ENCODE measurements at regions not wholly inside any gene's neighbourhood (a gene's known extent, or its start where the extent isn't known, plus 50 kb on each side); places are given as distances from the start of the nearest gene placed in this dataset.

GRCh38 chr7:130946114-130946513, 212.1 kb upstream of the KLF14 start:
- no peak overlapping the region for H3K4me3 ChIP-seq (ENCODE audit: low read length)
- H3K9ac ChIP-seq (ENCODE audit: low read length): no peak overlapping the region
- H3K27ac ChIP-seq (ENCODE audit: low read depth, low read length): no peak overlapping the region
- peaks cover 6% of the 10 kb centered on the region for H3K36me3 ChIP-seq (ENCODE audit: control insufficient read depth, insufficient read depth, low read length)
- peaks cover 6% of the 10 kb centered on the region for H3K4me1 ChIP-seq (ENCODE audit: control insufficient read depth, insufficient read depth, low read length)
- no peaks in the 10 kb centered on the region for H3K27me3 ChIP-seq (ENCODE audit: control insufficient read depth, insufficient read depth, low read length)

GRCh38 chr7:130947792-130948580, 214.0 kb upstream of the KLF14 start:
- Histone ChIP-seq H3K36me3 (ENCODE audit: control insufficient read depth, insufficient read depth, low read length) (peaks cover 7% of the 10 kb centered on the region), H3K27ac (ENCODE audit: low read depth, low read length) (no peak overlapping the region), H3K4me3 (ENCODE audit: low read length) (no peak overlapping the region), H3K4me1 (ENCODE audit: control insufficient read depth, insufficient read depth, low read length) (peaks cover 6% of the 10 kb centered on the region), H3K27me3 (ENCODE audit: control insufficient read depth, insufficient read depth, low read length) (no peaks in the 10 kb centered on the region), H3K9ac (ENCODE audit: low read length) (no peak overlapping the region)

- Histone ChIP-seq H3K27ac (ENCODE audit: low read depth, low read length) (no peak overlapping the region), H3K27me3 (ENCODE audit: control insufficient read depth, insufficient read depth, low read length) (no peaks in the 10 kb centered on the region), H3K4me1 (ENCODE audit: control insufficient read depth, insufficient read depth, low read length) (peaks cover 6% of the 10 kb centered on the region)
Measured at GRCh38 chr7:130948822-130949221, 214.8 kb upstream of the KLF14 start.

GRCh38 chr7:130949550-130949949, 215.5 kb upstream of the KLF14 start:
- no peak overlapping the region for H3K9ac ChIP-seq (ENCODE audit: low read length)
- H3K4me1 ChIP-seq (ENCODE audit: control insufficient read depth, insufficient read depth, low read length): no peaks in the 10 kb centered on the region
- H3K4me3 ChIP-seq (ENCODE audit: low read length): no peak overlapping the region
- H3K36me3 ChIP-seq (ENCODE audit: control insufficient read depth, insufficient read depth, low read length): peaks cover 7% of the 10 kb centered on the region
- H3K27ac ChIP-seq (ENCODE audit: low read depth, low read length): no peak overlapping the region
- no peaks in the 10 kb centered on the region for H3K27me3 ChIP-seq (ENCODE audit: control insufficient read depth, insufficient read depth, low read length)

More at GRCh38 chr7:130948822-130949221, 214.8 kb upstream of the KLF14 start:
- H3K9ac ChIP-seq (ENCODE audit: low read length): no peak overlapping the region
- peaks cover 7% of the 10 kb centered on the region for H3K36me3 ChIP-seq (ENCODE audit: control insufficient read depth, insufficient read depth, low read length)
- H3K4me3 ChIP-seq (ENCODE audit: low read length): no peak overlapping the region

- Histone ChIP-seq H3K27ac (ENCODE audit: low read depth, low read length) (no peak overlapping the region), H3K36me3 (ENCODE audit: control insufficient read depth, insufficient read depth, low read length) (peaks cover 7% of the 10 kb centered on the region), H3K27me3 (ENCODE audit: control insufficient read depth, insufficient read depth, low read length) (no peaks in the 10 kb centered on the region), H3K9ac (ENCODE audit: low read length) (no peak overlapping the region), H3K4me1 (ENCODE audit: control insufficient read depth, insufficient read depth, low read length) (no peaks in the 10 kb centered on the region), H3K4me3 (ENCODE audit: low read length) (no peak overlapping the region)
Measured at GRCh38 chr7:130950054-130950453, 216.0 kb upstream of the KLF14 start.

GRCh38 chr7:130950741-130951140, 216.7 kb upstream of the KLF14 start:
- H3K4me3 ChIP-seq (ENCODE audit: low read length): no peak overlapping the region
- H3K4me1 ChIP-seq (ENCODE audit: control insufficient read depth, insufficient read depth, low read length): no peaks in the 10 kb centered on the region
- no peak overlapping the region for H3K9ac ChIP-seq (ENCODE audit: low read length)
- no peak overlapping the region for H3K27ac ChIP-seq (ENCODE audit: low read depth, low read length)
- H3K27me3 ChIP-seq (ENCODE audit: control insufficient read depth, insufficient read depth, low read length): no peaks in the 10 kb centered on the region
- H3K36me3 ChIP-seq (ENCODE audit: control insufficient read depth, insufficient read depth, low read length): peaks cover 7% of the 10 kb centered on the region

GRCh38 chr7:130951303-130951975, 217.4 kb upstream of the KLF14 start:
- no peaks in the 10 kb centered on the region for H3K4me1 ChIP-seq (ENCODE audit: control insufficient read depth, insufficient read depth, low read length)
- H3K9ac ChIP-seq (ENCODE audit: low read length): no peak overlapping the region
- no peak overlapping the region for H3K27ac ChIP-seq (ENCODE audit: low read depth, low read length)
- H3K36me3 ChIP-seq (ENCODE audit: control insufficient read depth, insufficient read depth, low read length): peaks cover 7% of the 10 kb centered on the region
- H3K4me3 ChIP-seq (ENCODE audit: low read length): no peak overlapping the region
- no peaks in the 10 kb centered on the region for H3K27me3 ChIP-seq (ENCODE audit: control insufficient read depth, insufficient read depth, low read length)

GRCh38 chr7:130951976-130952876, 218.2 kb upstream of the KLF14 start:
- Histone ChIP-seq H3K9ac (ENCODE audit: low read length) (no peak overlapping the region), H3K4me1 (ENCODE audit: control insufficient read depth, insufficient read depth, low read length) (no peaks in the 10 kb centered on the region), H3K4me3 (ENCODE audit: low read length) (no peak overlapping the region), H3K27me3 (ENCODE audit: control insufficient read depth, insufficient read depth, low read length) (no peaks in the 10 kb centered on the region), H3K27ac (ENCODE audit: low read depth, low read length) (no peak overlapping the region), H3K36me3 (ENCODE audit: control insufficient read depth, insufficient read depth, low read length) (peaks cover 7% of the 10 kb centered on the region)

- no peaks in the 10 kb centered on the region for H3K27me3 ChIP-seq (ENCODE audit: control insufficient read depth, insufficient read depth, low read length)
- H3K9ac ChIP-seq (ENCODE audit: low read length): no peak overlapping the region
- no peak overlapping the region for H3K27ac ChIP-seq (ENCODE audit: low read depth, low read length)
- no peaks in the 10 kb centered on the region for H3K4me1 ChIP-seq (ENCODE audit: control insufficient read depth, insufficient read depth, low read length)
- no peak overlapping the region for H3K4me3 ChIP-seq (ENCODE audit: low read length)
- H3K36me3 ChIP-seq (ENCODE audit: control insufficient read depth, insufficient read depth, low read length): peaks cover 7% of the 10 kb centered on the region
Measured at GRCh38 chr7:130953196-130953595, 219.2 kb upstream of the KLF14 start.

GRCh38 chr7:130954918-130955564, 221.0 kb upstream of the KLF14 start:
- Histone ChIP-seq H3K4me3 (ENCODE audit: low read length) (no peak overlapping the region), H3K27ac (ENCODE audit: low read depth, low read length) (no peak overlapping the region), H3K36me3 (ENCODE audit: control insufficient read depth, insufficient read depth, low read length) (peaks cover 10% of the 10 kb centered on the region), H3K27me3 (ENCODE audit: control insufficient read depth, insufficient read depth, low read length) (no peaks in the 10 kb centered on the region), H3K9ac (ENCODE audit: low read length) (no peak overlapping the region), H3K4me1 (ENCODE audit: control insufficient read depth, insufficient read depth, low read length) (no peaks in the 10 kb centered on the region)

- Histone ChIP-seq H3K27me3 (ENCODE audit: control insufficient read depth, insufficient read depth, low read length) (no peaks in the 10 kb centered on the region), H3K36me3 (ENCODE audit: control insufficient read depth, insufficient read depth, low read length) (peaks cover 10% of the 10 kb centered on the region), H3K4me1 (ENCODE audit: control insufficient read depth, insufficient read depth, low read length) (no peaks in the 10 kb centered on the region), H3K9ac (ENCODE audit: low read length) (no peak overlapping the region), H3K27ac (ENCODE audit: low read depth, low read length) (no peak overlapping the region), H3K4me3 (ENCODE audit: low read length) (no peak overlapping the region)
Measured at GRCh38 chr7:130955565-130955919, 221.5 kb upstream of the KLF14 start.
